GM19238 (cell line): ENCODE measurements at regions not wholly inside any gene's neighbourhood (a gene's known extent, or its start where the extent isn't known, plus 50 kb on each side); places are given as distances from the start of the nearest gene placed in this dataset.
A peak's percentile ranks its signal among the peaks of the same experiment; 100 is the strongest.

Experiments used
- DNase-seq: peaks from one replicate; pipeline ENCODE4 v3.0.0; 2011; ENCODE audit warnings: low spot score; ENCODE audit not compliant: insufficient read length

- DNase-seq, result no peak
These were observed 131.2 kb downstream of the SNAPC1 start for GRCh38 chr14:61893371-61893940.

- peak; percentile 18 for DNase-seq
These were observed 132.3 kb downstream of the SNAPC1 start for GRCh38 chr14:61894452-61895077.

GRCh38 chr14:61897300-61897699 is 135.1 kb downstream of the SNAPC1 start:
- DNase-seq, result no peak

GRCh38 chr14:61898568-61898967 is 136.3 kb downstream of the SNAPC1 start:
- no peak for DNase-seq

- DNase-seq, result no peak
These were observed 137.3 kb downstream of the SNAPC1 start for GRCh38 chr14:61899497-61899896.

GRCh38 chr14:61904946-61905345 is 142.7 kb downstream of the SNAPC1 start:
- no peak for DNase-seq

GRCh38 chr14:61911574-61911973 is 149.4 kb downstream of the SNAPC1 start:
- DNase-seq, result no peak

- DNase-seq, result no peak
These were observed 156.8 kb downstream of the SNAPC1 start for GRCh38 chr14:61918998-61919397.

- DNase-seq, result no peak
These were observed 161.1 kb downstream of the SNAPC1 start for GRCh38 chr14:61923348-61923747.

GRCh38 chr14:61925043-61925442 is 162.8 kb downstream of the SNAPC1 start:
- DNase-seq, result no peak

- DNase-seq, result no peak
These were observed 163.7 kb downstream of the SNAPC1 start for GRCh38 chr14:61925732-61926435.

GRCh38 chr14:61927060-61927459 is 164.8 kb downstream of the SNAPC1 start:
- no peak for DNase-seq

- DNase-seq, result no peak
These were observed 165.3 kb downstream of the SNAPC1 start for GRCh38 chr14:61927520-61927919.

GRCh38 chr14:61928300-61928699 is 166.1 kb downstream of the SNAPC1 start:
- no peak for DNase-seq

- no peak for DNase-seq
These were observed 166.5 kb downstream of the SNAPC1 start for GRCh38 chr14:61928701-61929100.

- no peak for DNase-seq
These were observed 167.4 kb downstream of the SNAPC1 start for GRCh38 chr14:61929651-61930050.

GRCh38 chr14:61930101-61930857 is 168.1 kb downstream of the SNAPC1 start:
- DNase-seq, result no peak

- no peak for DNase-seq
These were observed 170.8 kb downstream of the SNAPC1 start for GRCh38 chr14:61932974-61933373.

GRCh38 chr14:61934385-61934784 is 172.2 kb downstream of the SNAPC1 start:
- DNase-seq, result no peak

- DNase-seq, result no peak
These were observed 177.6 kb downstream of the SNAPC1 start for GRCh38 chr14:61939776-61940175.

GRCh38 chr14:61940666-61941420 is 178.6 kb downstream of the SNAPC1 start:
- no peak for DNase-seq
